KMS-11 (cell line): ENCODE measurements at regions not wholly inside any gene's neighbourhood (a gene's known extent, or its start where the extent isn't known, plus 50 kb on each side); places are given as distances from the start of the nearest gene placed in this dataset.

Experiments used
- H2AFZ ChIP-seq: fragments of 200-600 bp; sonication (generic); 2 replicates; pipeline ENCODE4 v1.6.1; 2016; ENCODE audit warnings: antibody characterized with exemption, mixed run types, low read depth
- H3K27ac ChIP-seq: fragments of 200-600 bp; sonication (generic); 2 replicates; pipeline ENCODE4 v1.6.1; 2016; ENCODE audit warnings: mild to moderate bottlenecking, mixed run types
- H3K27me3 ChIP-seq: fragments of 200-600 bp; sonication (generic); 2 replicates; pipeline ENCODE4 v1.6.1; 2017; ENCODE audit warnings: mild to moderate bottlenecking, low read depth, mixed run types, moderate library complexity; ENCODE audit not compliant: insufficient read depth
- H3K36me3 ChIP-seq: fragments of 200-600 bp; sonication (generic); 2 replicates; pipeline ENCODE4 v1.6.1; 2017; ENCODE audit warnings: mild to moderate bottlenecking, mixed run types; ENCODE audit not compliant: insufficient read depth
- H3K4me1 ChIP-seq: fragments of 200-600 bp; sonication (generic); 2 replicates; pipeline ENCODE4 v1.6.1; 2016; ENCODE audit warnings: mild to moderate bottlenecking, low read depth, mixed run types; ENCODE audit not compliant: poor library complexity, severe bottlenecking
- H3K4me2 ChIP-seq: fragments of 200-600 bp; sonication (generic); 2 replicates; pipeline ENCODE4 v1.7.0; 2016; ENCODE audit warnings: mild to moderate bottlenecking, mixed run types
- H3K4me3 ChIP-seq: fragments of 200-600 bp; sonication (generic); IDR thresholded peaks from 2 replicates; pipeline ENCODE4 v1.6.1; 2017; ENCODE audit warnings: low read depth, low read length, mixed read lengths; ENCODE audit not compliant: insufficient read depth
- H3K79me2 ChIP-seq: fragments of 200-600 bp; sonication (generic); 2 replicates; pipeline ENCODE4 v1.6.1; 2016; ENCODE audit warnings: low read depth, mixed run types; ENCODE audit not compliant: insufficient read depth
- H3K9ac ChIP-seq: fragments of 200-600 bp; sonication (generic); 2 replicates; pipeline ENCODE4 v1.6.1; 2016; ENCODE audit warnings: mild to moderate bottlenecking, mixed run types
- H4K20me1 ChIP-seq: fragments of 200-600 bp; sonication (generic); 2 replicates; pipeline ENCODE4 v1.6.1; 2016; ENCODE audit warnings: mild to moderate bottlenecking, mixed run types; ENCODE audit not compliant: insufficient read depth
- TF ChIP-seq, protein P1 (sequence below): fragments of 200-600 bp; sonication (generic); conservative IDR thresholded peaks from 2 replicates; pipeline ENCODE4 v1.6.1; 2017; ENCODE audit warnings: low read depth, mild to moderate bottlenecking, antibody characterized with exemption, low read length, moderate library complexity, mixed read lengths

DNA sequence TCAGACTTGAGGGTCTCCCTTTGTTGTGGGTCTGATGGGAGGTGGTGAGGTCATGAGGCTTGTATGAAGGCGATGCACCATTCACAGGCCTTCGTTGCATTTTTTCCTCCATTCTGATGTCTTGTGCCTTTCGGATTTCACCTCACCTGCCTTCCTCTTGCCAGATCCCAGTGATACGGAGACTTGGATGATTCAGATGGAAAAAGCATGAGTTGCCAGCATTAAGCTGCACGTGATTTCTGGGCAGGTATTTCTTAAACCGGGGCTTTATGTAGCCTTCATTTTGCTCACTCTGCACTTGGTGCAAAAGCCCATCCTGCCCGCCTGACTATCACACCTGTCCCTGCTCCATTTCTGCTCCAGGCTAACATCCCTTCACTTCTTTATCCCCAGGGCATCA is 216.7 kb downstream of the SNX19 start:
- H3K27ac ChIP-seq: no peak overlapping the region
- no peak overlapping the region for H2AFZ ChIP-seq
- no peak overlapping the region for H3K4me2 ChIP-seq
- no peak overlapping the region for H3K9ac ChIP-seq
- no peaks in the 10 kb centered on the region for H3K4me1 ChIP-seq
- no peaks in the 10 kb centered on the region for H3K27me3 ChIP-seq
- TF ChIP-seq, protein P1, sequence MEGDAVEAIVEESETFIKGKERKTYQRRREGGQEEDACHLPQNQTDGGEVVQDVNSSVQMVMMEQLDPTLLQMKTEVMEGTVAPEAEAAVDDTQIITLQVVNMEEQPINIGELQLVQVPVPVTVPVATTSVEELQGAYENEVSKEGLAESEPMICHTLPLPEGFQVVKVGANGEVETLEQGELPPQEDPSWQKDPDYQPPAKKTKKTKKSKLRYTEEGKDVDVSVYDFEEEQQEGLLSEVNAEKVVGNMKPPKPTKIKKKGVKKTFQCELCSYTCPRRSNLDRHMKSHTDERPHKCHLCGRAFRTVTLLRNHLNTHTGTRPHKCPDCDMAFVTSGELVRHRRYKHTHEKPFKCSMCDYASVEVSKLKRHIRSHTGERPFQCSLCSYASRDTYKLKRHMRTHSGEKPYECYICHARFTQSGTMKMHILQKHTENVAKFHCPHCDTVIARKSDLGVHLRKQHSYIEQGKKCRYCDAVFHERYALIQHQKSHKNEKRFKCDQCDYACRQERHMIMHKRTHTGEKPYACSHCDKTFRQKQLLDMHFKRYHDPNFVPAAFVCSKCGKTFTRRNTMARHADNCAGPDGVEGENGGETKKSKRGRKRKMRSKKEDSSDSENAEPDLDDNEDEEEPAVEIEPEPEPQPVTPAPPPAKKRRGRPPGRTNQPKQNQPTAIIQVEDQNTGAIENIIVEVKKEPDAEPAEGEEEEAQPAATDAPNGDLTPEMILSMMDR: no peak
- no peak overlapping the region for H3K4me3 ChIP-seq
- no peaks in the 10 kb centered on the region for H4K20me1 ChIP-seq
- no peaks in the 10 kb centered on the region for H3K36me3 ChIP-seq
- no peaks in the 10 kb centered on the region for H3K79me2 ChIP-seq

DNA sequence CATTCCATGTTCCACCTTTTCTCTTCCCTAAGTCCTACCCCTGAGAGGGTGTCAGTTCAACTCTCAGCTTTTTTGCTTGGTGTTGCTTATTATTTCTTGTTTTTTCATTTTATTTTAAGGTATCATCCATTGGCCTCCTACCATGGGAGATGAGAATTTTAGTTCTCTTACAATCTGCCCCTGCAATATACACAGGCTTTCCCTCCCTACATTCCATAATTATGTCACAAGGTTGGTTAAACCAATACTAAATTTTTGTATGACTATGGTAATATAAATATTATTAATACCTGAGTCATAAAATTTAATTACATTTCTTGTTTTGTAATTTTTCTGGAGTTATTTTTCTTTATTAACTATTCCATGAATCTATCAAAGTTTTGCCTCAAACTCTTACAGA is 216.2 kb downstream of the SNX19 start:
- H3K4me3 ChIP-seq: no peak overlapping the region
- no peak overlapping the region for H3K27ac ChIP-seq
- TF ChIP-seq, protein P1: no peak
- H3K4me1 ChIP-seq: no peaks in the 10 kb centered on the region
- H3K27me3 ChIP-seq: no peaks in the 10 kb centered on the region
- H3K79me2 ChIP-seq: no peaks in the 10 kb centered on the region
- no peak overlapping the region for H2AFZ ChIP-seq
- H4K20me1 ChIP-seq: no peaks in the 10 kb centered on the region
- H3K4me2 ChIP-seq: no peak overlapping the region
- H3K9ac ChIP-seq: no peak overlapping the region
- H3K36me3 ChIP-seq: no peaks in the 10 kb centered on the region

- no peaks in the 10 kb centered on the region for H3K79me2 ChIP-seq
- H3K27ac ChIP-seq: no peak overlapping the region
- H3K4me2 ChIP-seq: no peak overlapping the region
- no peaks in the 10 kb centered on the region for H3K36me3 ChIP-seq
- no peak overlapping the region for H3K4me3 ChIP-seq
- H2AFZ ChIP-seq: no peak overlapping the region
- no peaks in the 10 kb centered on the region for H4K20me1 ChIP-seq
- no peak overlapping the region for H3K9ac ChIP-seq
- H3K4me1 ChIP-seq: no peaks in the 10 kb centered on the region
- TF ChIP-seq, protein P1: no peak
- no peaks in the 10 kb centered on the region for H3K27me3 ChIP-seq
Observed at GRCh38 chr11:130703489-130704190, 212.6 kb downstream of the SNX19 start.

DNA sequence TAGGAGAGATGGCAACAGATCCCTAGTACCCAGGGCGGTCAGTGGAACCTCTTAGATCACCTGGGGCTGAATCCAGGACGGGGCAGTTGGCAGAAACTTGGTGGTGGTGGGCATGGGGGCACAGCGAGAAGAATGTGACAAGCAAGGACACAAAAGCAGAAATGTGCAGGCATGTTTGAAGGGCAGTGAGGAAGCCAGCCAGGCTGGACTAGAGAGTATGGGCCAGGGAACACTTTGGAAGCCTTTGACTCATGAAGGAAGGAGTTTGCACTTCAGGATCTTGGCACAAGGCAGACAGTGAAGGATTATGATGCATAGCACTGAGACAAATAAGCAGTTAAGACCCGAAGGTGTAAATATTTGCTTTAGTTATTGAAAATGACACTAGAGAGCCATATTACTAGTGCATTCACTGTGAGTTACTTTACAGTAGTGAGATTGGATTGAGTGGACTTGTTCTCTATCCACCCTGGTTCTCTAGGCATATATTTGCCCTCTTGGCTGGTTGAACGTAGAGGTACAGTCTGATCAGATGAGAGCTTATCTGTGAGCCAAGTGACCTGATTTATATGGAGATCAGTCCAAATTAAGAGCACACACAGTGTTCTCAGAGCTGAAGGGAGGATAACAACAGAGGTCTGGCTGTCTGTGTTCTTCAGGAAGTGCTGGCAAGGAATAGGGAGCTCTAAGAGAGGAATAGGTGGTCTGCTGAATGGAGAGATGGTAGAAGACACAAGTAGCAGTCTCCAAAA is 210.4 kb downstream of the SNX19 start:
- H3K4me3 ChIP-seq: no peak overlapping the region
- H3K27ac ChIP-seq: no peak overlapping the region
- TF ChIP-seq, protein P1: no peak
- no peaks in the 10 kb centered on the region for H3K27me3 ChIP-seq
- no peaks in the 10 kb centered on the region for H3K79me2 ChIP-seq
- no peaks in the 10 kb centered on the region for H4K20me1 ChIP-seq
- no peak overlapping the region for H2AFZ ChIP-seq
- H3K36me3 ChIP-seq: no peaks in the 10 kb centered on the region
- H3K4me1 ChIP-seq: no peaks in the 10 kb centered on the region
- H3K9ac ChIP-seq: no peak overlapping the region
- H3K4me2 ChIP-seq: no peak overlapping the region
